Neural cell (in vitro differentiated cells): ENCODE measurements at regions not wholly inside any gene's neighbourhood (a gene's known extent, or its start where the extent isn't known, plus 50 kb on each side); places are given as distances from the start of the nearest gene placed in this dataset.

Experiments
- EP300 ChIP-seq: fragments of 450-650 bp; conservative IDR thresholded peaks from 2 replicates; pipeline ENCODE4 v1.6.1; 2014; ENCODE audit warnings: antibody characterized with exemption, mild to moderate bottlenecking, moderate library complexity; ENCODE audit not compliant: poor library complexity, severe bottlenecking
- EZH2 ChIP-seq: fragments of 200-600, 300-800 bp; shearing (Covaris generic), sonication (generic); IDR thresholded peaks from 2 replicates; pipeline ENCODE4 v1.6.1; 2014; ENCODE audit warnings: antibody characterized with exemption, low read length, borderline replicate concordance, mild to moderate bottlenecking; ENCODE audit not compliant: insufficient read depth, poor library complexity, severe bottlenecking
- POLR2AphosphoS5 ChIP-seq: IDR thresholded peaks from 2 replicates; pipeline ENCODE4 v1.6.1; 2012
- RAD21 ChIP-seq: fragments of 450-650 bp; conservative IDR thresholded peaks from 2 replicates; pipeline ENCODE4 v1.6.1; 2014; ENCODE audit warnings: antibody characterized with exemption, mild to moderate bottlenecking, moderate library complexity
- SMC3 ChIP-seq: fragments of 450-650 bp; conservative IDR thresholded peaks from 2 replicates; pipeline ENCODE4 v1.6.1; 2014; ENCODE audit warnings: antibody characterized with exemption, mild to moderate bottlenecking, moderate library complexity; ENCODE audit not compliant: poor library complexity
- TF ChIP-seq, protein P1 (sequence below): fragments of 450-650 bp; IDR thresholded peaks from 2 replicates; pipeline ENCODE4 v1.5.1; 2014; ENCODE audit warnings: antibody characterized with exemption, mild to moderate bottlenecking, moderate library complexity; ENCODE audit not compliant: poor library complexity, severe bottlenecking

DNA sequence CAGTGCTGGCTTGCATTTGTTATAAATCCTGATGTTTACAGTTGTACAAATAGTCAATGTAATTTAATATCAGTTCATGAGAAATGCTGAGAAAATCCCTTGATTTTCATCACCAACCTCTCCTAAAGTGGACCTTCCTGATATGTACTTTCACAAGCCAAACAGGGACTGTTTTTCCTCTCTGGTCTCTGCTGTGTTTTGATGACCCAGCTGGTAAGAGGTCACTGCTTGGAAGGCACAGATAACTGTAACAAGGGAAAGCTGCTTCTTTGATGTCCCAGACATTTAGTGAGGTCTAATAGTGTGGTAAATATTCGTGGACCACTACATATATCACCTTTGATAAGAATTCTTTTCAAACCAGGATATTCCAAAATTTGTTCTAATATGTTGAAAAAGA is 68.7 kb upstream of the HAPLN1 start:
- TF ChIP-seq, protein P1, sequence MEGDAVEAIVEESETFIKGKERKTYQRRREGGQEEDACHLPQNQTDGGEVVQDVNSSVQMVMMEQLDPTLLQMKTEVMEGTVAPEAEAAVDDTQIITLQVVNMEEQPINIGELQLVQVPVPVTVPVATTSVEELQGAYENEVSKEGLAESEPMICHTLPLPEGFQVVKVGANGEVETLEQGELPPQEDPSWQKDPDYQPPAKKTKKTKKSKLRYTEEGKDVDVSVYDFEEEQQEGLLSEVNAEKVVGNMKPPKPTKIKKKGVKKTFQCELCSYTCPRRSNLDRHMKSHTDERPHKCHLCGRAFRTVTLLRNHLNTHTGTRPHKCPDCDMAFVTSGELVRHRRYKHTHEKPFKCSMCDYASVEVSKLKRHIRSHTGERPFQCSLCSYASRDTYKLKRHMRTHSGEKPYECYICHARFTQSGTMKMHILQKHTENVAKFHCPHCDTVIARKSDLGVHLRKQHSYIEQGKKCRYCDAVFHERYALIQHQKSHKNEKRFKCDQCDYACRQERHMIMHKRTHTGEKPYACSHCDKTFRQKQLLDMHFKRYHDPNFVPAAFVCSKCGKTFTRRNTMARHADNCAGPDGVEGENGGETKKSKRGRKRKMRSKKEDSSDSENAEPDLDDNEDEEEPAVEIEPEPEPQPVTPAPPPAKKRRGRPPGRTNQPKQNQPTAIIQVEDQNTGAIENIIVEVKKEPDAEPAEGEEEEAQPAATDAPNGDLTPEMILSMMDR = no peak
- TF ChIP-seq POLR2AphosphoS5 = no peak
- no peak for TF ChIP-seq RAD21
- no peak for TF ChIP-seq EP300
- no peak for TF ChIP-seq EZH2
- TF ChIP-seq SMC3 = no peak
